ENCODE measurements at regions not wholly inside any gene's neighbourhood (a gene's known extent, or its start where the extent isn't known, plus 50 kb on each side); places are given as distances from the start of the nearest gene placed in this dataset.
A peak's percentile ranks its signal among the peaks of the same experiment; 100 is the strongest.

DNA sequence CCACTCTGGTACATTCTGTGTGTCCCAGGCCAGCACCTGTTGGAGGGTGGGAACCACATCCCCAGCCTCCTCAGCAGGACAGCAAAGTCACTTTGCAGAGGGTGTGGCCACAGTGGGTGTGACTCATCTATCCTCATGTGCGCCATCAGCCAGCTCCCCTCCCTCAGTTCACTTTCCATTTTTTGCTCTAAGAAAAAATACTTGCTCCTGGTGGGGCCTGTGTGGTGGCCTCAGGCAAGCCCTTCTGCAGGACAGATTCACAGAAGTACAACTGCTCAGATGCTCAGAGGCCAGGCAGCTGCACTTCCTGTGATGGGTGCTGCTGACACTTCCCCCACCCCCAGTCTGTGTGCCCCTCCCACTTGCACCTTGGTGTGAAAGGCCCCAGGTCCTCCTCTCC, 78.3 kb upstream of the ALDH1L1 start:
- TF ChIP-seq, protein P1, sequence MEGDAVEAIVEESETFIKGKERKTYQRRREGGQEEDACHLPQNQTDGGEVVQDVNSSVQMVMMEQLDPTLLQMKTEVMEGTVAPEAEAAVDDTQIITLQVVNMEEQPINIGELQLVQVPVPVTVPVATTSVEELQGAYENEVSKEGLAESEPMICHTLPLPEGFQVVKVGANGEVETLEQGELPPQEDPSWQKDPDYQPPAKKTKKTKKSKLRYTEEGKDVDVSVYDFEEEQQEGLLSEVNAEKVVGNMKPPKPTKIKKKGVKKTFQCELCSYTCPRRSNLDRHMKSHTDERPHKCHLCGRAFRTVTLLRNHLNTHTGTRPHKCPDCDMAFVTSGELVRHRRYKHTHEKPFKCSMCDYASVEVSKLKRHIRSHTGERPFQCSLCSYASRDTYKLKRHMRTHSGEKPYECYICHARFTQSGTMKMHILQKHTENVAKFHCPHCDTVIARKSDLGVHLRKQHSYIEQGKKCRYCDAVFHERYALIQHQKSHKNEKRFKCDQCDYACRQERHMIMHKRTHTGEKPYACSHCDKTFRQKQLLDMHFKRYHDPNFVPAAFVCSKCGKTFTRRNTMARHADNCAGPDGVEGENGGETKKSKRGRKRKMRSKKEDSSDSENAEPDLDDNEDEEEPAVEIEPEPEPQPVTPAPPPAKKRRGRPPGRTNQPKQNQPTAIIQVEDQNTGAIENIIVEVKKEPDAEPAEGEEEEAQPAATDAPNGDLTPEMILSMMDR (IDR thresholded peaks at IDR 0.05), result no peak

DNA sequence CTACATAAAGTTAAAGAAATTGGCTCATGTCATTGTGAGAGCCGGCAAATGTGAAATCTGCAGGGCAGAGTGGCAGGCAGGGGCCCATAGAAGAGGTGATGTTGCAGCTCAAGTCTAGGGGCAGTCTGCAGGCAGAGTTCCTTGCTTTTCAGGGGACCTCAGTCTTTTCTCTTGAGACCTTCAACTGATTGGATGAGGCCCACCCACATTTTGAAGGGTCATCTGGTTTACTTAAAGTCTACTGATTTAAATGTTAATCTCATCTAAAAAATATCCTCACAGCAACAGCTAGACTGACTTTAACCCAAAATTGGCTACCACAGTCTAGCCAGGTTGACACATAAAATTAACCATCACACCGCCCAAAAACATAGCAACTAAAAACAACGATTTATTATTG, 77.6 kb upstream of the ALDH1L1 start:
- TF ChIP-seq, protein P1 (IDR thresholded peaks at IDR 0.05), result no peak

DNA sequence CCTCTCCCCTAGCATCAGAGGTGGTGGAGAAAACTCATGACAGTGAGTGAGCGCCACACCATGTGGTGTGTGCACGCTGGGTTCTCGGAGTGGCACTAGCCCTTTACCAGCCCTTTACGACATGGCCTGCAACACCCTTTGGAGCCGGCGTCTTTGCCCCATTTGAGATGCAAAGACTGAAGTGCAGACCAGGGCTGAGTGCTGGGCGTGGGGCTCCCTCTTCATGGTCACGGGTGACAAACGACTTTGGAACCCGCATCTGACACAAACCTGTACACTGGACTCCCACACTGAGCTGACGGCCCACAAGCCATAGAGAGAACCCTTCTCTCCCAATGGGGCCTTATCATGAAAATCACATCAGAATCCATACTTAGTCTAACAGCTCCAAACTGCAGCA, 76.8 kb upstream of the ALDH1L1 start:
- TF ChIP-seq, protein P1 (IDR thresholded peaks at IDR 0.05), result no peak

DNA sequence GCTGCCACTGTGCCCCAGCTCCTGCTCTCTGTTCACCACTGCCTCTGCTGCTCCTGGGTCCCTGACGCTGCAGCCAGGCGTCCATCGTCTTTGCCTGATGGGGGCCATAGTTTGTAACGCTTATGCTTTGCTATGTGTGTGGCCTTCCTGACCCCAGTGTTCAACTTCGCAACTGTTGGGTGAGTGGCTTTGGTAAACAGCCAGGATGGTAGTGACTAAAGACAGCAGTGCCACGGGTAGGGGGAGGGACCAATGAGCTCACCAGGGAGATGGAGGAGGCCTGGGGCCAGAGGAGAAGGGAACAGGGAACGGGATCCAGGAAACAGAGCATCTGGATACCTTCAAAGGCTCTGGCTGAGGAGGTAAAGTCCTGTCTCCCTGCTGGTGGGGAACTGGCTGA, 75.9 kb upstream of the ALDH1L1 start:
- TF ChIP-seq, protein P1 (IDR thresholded peaks at IDR 0.05), result no peak

DNA sequence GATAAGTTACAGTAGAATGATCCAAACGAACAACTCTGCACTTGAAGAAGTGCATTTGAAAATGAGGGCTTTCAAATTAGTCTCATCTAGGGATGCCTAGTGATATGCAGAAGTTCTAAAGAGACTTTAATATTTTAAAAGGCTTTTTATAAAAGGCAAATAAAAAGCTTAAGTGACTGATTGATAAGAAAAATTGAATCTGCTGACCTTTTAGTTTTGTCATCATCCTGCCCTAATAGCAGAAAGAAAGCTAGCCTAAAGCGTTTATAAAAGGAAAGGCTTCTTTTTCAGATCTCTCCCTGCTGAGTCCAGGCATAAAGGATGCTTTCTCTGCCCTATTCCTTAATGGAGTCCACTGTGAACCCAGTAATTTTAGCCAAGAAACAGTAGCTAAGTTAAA, 72.7 kb upstream of the ALDH1L1 start:
- TF ChIP-seq, protein P1 (IDR thresholded peaks at IDR 0.05), result no peak

DNA sequence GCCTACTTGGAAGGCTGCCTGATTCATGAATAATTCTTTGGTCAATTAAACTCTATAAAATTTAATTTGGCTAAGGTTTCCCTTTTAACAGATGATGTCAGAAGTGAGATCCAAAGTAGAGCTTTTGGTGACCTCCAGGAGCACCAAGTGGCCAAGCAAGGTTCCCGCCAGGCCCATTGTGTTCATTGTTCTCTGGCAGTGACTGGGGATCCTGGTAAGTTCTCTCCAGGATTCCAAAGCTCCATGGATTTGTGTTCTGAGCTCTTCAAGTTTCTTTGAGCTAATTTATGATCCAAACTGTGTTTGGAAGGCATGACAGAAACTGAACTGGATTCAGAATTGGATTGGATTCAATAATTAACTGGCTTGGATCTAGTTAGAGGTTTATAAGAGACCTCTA, 72.0 kb upstream of the ALDH1L1 start:
- TF ChIP-seq, protein P1 (IDR thresholded peaks at IDR 0.05), result no peak

DNA sequence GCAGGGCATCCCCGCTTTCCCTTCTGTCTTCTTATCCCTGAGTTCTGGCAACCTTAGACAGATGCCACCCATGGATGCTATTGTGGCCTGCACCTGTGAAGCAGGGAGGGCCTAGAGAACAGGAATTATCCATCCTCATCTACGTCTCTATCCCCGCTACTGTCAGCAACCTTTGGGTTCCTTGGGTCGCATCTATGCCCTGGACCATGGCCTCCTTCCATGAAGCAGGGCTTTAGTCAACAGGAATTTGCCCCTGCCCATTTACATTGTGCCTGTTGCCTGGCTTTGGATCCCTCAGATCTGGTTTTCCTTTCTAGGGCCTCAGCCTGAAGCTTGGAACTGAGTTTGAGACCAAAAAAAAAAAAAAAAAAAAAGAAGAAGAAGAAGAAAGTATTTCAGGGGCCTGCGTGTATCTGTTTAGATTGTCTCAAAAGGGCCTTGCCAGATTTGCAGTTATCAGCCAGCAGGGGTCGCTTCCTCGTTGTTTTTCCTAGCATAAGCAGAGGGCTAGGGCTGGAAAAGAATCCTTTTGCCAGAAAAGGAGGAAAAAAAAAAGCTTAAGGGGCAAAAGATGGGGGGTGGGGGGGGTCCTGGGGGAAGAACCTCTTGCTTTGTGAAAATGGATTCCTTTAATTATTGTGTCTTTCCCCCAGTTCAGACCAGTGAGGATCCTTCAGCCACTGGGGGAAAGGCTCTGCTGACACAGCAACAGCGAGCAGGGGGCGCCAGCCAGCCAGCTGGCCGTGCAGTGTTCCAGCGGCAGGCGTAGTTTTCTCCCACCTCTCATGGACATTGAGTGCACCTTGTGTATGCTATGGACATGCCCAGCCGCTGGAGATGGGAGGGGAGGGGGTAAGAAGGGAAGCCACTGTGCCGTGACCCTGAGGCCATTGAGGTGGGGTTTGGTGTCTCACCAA, 65.7 kb upstream of the ALDH1L1 start:
- TF ChIP-seq, protein P1 (IDR thresholded peaks at IDR 0.05), result peak; percentile 72
